HPDE6-E6E7 (cell line): ENCODE measurements at regions not wholly inside any gene's neighbourhood (a gene's known extent, or its start where the extent isn't known, plus 50 kb on each side); places are given as distances from the start of the nearest gene placed in this dataset.

Experiments
- DNase-seq: peaks from one replicate; pipeline ENCODE4 v3.0.0; 2011; ENCODE audit warnings: missing footprints; ENCODE audit errors: extremely low spot score

DNA sequence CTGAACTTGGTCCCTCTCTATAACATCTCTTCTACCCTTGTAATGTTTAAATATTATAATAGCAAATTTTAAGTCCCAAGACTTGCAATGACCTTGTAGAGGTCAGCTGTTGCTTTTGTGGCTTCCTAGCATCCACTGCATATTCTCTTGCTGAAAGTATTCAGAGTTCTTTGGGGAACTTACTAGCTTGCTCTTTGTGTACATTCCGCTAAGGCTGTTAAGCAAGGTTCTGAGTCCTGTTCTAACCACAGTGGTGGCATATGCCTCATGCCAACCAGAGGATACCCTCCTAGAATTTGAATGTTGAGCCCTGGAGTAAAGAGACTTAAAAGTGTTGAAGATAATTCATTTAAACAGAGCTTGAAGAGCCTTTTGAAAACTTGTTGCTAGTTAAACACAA, 570.9 kb downstream of the TLE1 start:
- DNase-seq = no peak

DNA sequence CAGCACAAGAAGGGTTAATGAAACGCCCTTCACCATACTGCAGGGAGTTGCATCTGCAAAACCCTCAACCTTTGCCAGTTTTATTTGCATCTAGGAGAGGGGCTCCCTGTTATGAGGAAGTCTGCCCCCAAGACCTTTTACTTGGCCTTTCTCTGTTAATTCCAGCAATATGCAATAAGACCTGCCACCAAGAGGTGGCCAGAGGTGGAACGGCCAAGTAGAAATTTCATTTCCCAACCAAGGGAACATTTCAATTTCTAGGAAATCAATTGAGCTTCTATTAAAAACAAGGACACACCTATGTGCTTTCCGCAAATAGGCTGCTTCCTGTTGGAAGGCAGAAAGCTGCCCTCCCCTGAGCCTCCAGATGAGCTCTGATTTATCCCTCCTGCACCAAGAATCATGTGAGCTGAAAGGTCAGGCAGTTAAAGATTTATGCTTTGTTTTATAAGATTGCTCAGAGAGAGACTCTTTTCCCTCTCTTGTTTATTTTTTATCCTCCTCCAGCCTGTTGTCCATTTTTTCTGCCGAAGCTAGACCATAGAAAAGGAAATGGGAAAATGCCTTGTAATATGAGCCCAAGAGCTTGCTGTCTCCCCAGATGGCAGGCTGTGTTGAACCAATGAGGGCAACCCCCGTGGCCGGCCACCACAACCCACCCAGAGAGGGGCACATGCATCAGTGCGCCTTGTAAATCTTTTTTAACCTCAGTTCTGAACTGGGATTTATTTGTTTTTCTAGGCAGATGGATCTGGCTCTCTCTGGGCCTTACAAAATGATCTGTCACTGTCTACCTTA, 572.8 kb downstream of the TLE1 start:
- DNase-seq = no peak

DNA sequence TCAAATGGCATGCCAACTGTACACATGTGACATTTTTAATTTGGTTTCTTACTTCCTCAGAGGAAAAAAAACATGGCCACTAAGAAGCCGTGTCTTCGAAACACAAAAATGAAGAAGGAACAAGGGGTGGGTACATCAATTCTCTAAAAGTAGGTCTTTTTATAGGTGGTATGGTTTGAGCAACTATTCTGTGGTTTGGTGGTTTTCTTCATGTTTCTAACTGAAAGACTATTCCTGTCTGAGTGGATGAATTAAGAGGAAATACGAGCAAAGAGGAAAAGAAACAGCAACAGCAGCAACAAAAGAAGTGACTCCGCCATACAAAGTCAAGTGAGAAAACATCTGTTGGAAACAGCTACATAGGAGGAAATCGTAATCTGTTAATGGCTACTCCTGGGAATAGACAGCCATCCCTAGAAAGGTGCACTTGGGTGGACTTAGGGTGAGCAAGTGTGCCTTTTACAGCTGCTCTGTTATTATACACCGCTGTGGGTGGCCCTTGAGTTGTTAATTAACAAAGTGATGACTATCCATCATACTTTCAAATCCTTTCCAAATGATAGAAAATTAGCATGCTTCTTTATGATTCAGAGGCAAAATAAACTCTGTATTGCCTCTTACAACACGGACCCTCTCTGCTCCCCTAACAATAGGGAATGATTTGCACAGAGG, 575.8 kb downstream of the TLE1 start:
- no peak for DNase-seq

DNA sequence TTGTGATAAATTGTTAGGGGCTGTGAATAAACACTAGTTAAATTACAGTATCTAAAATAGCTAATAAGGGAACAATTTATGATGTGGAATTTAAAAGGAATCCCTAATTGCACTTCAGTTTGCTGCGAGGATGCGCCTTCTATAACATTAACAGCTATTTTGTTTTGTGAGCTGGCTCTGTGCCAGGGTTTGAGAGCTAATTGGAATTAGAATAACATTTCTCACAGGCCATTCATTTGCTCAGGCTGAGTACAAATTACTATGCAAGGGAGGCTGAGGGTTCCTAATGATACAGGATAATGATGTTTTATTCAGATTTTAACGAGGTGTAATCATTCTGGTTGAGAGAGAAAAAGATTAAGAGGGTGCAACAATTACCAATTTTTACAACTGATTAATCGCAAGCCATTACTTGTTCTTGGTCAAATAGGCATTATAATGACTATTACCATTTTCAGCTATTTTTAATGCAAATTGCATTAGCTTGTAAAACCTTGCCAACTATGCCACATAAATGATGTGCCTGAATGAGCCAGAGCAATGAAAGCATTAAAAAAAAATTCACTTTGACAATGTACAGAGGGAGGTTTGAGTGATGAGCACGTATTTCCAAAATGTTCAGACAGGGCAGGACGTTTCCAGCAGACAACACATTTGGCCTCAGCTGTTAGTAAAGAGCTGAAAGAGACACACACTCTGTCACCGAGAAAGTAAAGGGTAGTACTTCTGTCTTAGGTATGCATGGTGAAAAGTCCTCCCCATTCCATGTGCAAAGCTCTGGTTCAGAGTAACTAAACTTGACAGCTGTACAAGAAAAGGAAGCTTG, 576.5 kb downstream of the TLE1 start:
- no peak for DNase-seq

DNA sequence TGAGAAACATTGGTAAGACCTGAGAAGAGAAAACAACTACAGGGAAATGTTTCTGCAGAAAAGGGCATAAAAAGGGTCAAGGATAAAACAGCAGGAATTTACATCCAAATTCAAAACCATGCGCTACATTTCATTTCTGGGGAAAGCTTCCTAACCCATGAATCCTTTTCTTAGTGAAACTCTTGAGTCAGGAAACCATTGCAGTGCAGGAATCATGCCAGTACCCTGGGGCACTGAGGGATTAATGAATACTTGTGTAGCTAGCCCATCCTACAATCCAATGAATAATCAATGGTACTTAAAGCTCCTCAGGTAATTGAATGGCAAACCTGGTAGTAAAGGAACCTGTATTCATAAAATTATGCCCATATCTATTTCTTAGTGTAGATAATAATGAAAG, 580.5 kb downstream of the TLE1 start:
- DNase-seq = peak; percentile 20

DNA sequence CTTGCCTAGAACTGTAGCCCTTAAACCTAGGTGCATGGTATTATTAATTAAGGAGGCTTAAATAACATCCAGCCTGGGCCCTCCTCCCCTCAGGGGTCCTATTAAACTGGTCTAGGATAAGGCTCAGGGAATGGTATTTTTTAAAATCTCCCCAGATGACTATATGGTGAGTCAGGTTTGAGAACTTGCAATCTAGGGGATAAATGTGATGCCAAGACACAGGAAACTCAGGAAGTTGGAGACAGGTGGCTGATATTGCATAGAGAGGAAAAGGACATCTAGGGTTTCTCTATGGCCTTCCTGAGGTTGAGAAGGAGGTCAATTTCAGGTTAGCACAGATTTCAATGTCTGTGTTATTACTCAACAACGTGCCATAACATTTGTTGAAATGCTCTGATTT, 581.0 kb downstream of the TLE1 start:
- DNase-seq = no peak

DNA sequence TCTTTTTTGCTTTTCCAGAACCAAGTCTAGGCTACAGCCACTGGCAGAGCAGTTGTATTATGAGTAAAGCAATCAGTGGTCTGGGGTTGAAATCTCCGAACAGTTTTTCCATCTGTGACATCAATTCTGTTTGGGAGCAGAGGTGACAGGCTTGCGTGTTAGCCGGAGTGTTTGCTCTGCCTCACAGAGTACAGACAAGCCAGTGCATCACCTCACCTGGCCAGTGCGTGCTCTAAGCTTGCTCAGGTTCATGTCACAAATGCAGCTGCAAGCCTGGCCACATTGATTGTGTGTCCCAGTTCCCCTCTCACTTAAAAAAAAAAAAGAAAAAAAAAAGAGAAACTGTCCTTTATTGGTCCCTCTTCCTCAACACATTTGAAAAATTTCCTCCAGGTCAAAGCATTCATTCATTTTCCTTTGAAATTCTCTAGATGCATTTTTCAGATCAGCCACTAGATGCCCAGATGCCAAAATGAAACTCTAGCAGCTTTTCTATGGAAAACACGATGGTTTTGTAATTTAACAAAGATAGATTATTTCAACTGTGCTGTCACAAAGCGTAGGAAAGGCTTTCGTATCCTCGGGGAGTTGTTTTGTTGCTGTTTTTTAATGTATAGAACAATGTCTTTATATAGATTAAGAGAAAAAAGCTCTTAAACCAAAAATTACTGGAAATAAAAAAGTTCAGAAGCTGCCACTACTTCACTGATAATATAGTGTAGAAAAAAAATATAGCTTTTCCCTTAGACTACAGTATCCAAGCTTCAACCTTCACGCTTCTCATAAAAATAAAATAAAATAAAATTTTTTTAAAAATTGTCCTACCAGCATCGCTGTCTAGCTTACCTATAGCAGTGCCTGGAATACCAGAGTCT, 585.5 kb downstream of the TLE1 start:
- DNase-seq = no peak

DNA sequence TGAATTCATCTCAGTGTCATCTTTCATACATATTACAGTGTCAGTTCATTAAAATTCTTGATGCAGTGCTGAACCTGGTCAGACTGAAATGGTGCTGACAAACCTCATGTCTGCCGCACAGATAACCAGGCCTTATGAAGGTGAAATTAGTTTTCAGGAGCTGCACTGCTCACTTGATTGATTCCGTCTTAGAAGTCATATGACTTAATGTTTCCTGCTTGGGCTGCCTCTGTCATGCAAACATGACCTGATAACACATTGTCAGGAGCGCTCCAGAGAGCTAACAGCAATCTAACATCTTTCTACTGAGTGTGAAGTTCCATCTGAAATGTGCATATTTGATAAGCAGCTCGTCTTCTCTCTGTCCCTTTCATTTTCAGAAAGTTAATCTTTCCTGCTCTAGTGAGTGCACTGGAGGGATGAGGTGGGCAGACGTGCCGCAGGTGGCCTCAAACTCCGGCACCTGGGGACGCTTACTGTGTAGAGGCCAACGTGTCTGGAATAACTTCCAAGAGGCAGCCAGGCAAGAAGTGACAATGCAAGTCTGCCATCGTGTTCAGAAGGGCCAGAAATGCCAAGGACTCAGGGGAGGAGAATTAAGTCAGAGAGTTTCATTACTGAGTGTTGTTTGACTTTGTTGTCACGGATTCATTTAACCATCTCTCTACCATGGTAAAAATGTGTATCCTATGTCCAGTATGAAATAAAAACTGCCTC, 592.1 kb downstream of the TLE1 start:
- no peak for DNase-seq

DNA sequence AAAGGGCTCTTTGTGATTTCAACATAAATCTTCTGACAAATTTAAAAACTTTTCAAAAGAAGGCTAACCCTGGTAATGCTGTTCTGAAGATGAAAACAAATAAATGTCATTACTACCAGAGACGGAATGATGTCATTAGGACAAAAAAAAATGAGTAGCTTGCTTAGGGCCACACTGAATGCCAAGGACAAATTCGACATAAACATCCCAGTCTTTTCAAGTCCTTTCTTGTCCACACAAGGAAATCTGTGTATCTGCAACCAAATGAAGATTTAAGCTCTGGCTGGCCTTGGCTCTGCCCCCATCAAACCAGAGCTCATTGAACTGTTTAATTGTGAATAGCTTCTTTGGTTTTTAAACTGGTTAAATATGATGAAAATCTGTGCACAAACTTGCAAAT, 592.7 kb downstream of the TLE1 start:
- DNase-seq = no peak

DNA sequence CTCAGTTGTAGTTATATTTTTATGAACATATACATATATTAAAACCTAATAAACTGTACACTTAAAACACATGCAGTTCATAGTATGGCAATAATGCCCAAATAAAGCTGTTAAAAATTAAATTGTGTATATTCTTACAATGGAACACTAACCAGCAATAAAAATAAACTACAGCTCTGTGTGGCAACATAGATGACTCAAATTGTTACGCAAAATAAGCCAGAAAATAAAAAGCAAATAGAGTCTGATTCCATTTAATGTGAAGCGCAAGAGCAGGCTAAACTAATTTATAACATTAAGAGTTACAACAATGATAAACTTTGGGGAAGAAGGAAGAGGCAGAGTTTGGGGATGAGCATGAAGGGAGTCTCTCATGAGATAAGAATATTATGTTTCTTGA, 597.3 kb downstream of the TLE1 start:
- DNase-seq = no peak

DNA sequence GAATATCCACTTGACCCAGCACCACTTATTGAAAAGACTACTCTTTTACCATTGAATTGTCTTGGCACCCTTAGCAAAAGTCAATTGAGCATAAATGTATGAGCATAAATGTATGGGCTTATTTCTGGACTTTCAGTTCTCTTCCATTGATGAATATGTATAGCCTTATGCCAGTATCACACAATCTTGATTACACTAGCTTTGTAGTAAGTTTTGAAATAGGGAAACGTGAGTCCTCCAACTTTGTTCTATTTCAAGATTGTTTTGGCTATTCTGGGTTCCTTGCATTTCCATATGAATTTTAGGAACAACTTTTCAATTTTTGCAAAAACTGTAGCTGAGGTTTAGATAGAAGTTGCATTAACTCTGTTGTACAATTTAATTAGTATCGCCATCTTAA, 601.0 kb downstream of the TLE1 start:
- no peak for DNase-seq

DNA sequence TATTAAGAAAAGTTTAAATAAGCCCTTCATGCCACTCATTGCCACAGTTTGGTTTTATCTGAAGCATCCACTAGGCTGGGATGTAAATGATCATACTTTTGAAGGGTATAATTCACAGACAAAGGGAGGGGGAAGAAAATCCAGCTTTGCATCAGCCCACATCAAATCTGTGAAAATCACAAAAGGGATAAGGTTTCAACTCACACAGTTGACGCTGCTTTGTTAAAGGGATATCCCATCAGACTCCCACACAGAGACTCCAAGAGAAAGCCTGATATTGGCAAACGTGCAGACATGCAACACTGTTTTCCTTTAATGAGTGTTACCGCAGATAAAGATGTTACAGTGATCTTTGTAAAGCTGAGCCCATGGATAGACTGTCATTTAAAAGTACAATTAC, 602.9 kb downstream of the TLE1 start:
- no peak for DNase-seq

DNA sequence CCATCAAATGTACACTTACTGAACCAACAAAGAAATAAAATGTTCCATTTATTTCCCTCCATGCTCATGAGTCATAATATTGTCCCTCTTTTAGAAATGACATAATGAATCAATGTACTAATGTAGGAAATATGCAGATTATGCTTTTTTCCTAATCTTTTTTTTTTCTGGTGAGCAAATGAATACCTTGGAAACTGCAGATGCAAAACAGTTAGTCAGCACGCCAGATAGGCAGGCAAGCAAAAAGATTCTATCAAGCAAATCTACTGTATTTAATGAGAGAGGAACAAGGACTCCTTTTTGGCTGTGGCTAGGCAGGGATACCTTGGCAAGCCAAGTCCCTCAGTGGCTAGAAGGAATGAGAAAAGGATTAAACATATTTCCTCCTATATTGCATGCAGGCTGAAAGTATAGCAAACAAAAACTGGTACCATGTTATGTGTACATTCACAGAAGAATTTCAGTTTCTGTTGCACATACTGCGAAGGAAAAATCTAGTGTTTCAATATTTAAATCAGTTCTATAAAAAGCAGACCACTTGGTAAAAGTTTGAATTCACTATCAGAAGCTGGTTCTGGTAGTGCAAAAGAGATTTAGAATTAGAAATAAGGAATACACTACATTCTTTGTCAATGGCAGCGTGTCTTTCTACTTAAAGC, 605.4 kb downstream of the TLE1 start:
- no peak for DNase-seq

DNA sequence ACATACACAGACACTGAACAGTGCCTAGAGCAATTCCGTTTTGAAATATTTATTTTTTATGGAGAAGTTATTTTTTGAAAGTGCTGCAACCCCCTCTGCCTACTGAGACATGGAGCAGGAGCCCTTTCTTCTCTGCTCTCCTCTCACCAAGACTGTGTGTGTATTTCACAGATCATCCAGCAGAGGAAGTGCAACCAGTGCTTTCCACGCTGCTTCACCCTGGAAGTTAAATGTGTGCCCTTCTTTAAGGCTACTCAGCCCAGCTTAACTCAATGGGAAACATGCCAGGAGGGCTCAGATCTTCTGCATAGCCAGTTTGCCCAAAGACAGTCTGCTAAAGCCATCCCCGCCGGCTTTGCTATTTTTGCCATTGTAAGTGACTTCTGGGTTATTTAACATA, 606.3 kb downstream of the TLE1 start:
- no peak for DNase-seq

DNA sequence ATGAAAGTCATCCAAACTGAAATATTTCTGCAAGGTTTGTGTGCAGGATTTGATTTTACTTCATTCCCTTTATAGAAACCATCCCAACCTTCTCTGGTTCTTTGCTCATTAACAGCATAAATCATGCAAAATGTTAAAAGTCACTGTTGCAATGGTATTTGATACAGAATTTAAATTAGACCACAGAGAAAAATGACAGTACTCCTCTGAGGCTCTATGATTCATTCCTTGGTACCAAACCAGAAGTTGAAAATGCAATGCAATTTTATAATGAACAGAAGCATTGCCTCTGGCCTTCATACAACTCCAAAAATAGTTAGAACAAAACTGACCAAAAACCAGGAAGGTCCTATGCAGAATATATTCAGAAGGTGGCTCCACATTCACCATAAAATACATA, 607.1 kb downstream of the TLE1 start:
- DNase-seq = no peak

DNA sequence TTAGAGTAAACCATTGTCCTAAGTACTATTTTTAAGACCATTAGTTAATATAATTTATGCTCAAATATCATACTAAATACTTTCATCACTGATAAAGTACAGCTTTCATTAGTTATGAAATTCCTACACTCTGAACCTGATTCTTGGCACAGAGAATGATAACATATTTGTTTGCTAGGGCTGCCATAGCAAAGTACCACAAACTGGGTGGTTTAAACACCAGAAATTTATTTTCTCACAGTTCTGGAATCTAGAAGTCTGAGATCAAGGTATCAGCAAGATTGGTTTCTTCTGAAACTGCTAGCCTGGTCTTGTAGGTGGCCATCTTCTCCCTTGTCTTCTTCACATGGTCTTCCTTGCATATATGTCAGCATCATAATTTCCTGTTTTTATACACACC, 608.4 kb downstream of the TLE1 start:
- DNase-seq = no peak

DNA sequence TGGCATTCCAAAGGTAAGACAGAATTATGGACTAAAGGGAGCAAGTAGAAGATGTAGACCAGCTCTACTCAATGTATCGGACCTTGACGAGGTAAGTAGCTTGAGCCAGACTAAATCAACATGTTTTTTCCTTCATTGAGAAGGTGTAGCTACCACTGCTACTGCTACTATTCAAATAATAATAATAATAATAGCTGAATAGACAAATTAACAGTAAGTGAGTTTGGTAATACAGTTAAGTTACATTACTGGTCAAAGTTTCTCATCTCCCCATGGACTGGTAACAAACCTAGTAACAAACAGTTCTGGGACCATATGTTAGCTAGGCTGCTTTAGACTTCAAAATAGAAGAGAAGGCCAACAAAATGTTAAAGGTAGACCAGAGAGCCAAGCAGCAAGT, 609.2 kb downstream of the TLE1 start:
- DNase-seq = no peak

DNA sequence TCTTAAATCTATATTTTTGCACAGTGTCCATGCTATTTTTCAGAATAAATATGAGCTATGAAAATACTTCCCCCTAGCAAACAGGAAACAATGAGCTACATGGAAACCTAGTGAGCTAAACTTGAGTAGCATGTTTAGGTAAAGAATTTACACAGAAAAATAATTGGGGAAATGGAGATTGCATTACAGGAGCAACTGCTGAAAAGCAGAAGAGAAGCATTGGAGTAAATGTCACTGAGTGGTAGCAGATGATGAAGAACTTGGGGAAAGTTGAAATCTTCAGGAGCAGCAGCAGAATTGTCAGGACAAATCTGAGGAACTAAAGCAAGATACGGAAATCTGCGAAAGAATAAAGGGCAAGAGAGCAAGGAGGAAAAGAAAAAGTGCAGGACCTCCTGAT, 610.3 kb downstream of the TLE1 start:
- no peak for DNase-seq

DNA sequence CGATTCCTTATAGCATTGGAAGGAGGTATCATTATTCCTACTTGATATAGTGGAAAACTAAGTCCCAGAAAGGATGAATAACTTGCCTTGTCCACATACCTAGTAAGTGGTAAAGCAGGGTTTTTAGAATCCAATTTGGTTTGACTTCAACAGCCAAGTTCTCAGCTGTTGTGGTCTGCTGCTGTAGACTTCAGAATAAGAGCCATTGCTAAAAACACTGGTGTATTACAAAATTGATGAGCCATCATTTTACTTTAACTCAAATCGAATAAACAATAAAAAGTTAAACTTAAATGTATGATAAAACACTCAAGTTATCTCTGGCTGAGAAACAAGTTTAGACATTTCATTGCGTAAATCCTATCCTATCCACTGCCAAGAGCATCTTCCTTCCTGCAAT, 610.8 kb downstream of the TLE1 start:
- no peak for DNase-seq

DNA sequence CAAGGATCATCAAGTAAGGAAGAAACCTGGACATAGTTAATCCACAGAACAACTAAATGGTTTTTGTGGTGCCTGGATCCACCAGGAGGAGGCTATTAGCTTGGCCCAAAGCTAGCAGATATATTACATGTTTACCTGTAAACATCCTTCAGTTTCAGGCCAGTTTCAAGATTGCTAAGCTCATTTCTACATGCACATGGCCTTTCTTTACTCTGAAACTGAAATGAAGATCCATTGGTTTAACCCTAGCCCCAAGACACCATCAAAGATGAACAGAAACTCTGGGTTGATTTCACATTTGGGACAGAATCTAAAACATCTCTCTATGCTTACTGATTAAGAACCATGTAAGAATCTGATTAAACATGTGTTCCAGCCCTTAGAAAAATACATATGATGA, 611.8 kb downstream of the TLE1 start:
- no peak for DNase-seq

DNA sequence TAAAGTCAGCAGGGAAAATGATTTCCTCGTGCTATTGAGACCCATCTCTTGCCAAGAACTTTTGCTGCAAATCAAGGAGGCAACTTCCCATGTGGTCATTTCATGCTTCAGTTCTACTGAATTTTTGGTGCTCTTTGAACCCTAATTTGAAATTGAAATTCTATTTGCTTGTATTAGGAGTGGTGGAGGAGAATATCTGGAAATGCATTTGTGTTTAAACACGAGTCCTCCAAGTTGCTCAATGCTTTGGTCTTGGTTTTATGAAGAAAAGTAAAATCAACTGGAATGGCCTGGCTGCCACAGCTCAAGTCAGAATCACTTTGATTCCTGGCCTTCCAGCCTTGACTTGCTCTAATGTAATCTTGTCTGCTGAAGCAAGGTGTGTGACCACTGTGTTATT, 613.2 kb downstream of the TLE1 start:
- DNase-seq = no peak
